DMS53 (cell line): ENCODE measurements at regions not wholly inside any gene's neighbourhood (a gene's known extent, or its start where the extent isn't known, plus 50 kb on each side); places are given as distances from the start of the nearest gene placed in this dataset.

Source experiments
- DNase-seq: peaks from one replicate; lab custom pipeline; 2025; lab: John Stamatoyannopoulos, UW

GRCh38 chr2:41695198-41696113 is 352.4 kb upstream of the PKDCC start:
- DNase-seq = no peak

- DNase-seq = no peak
These were observed 350.4 kb upstream of the PKDCC start for GRCh38 chr2:41697389-41697788.

- peak; percentile 36 for DNase-seq
These were observed 349.0 kb upstream of the PKDCC start for GRCh38 chr2:41698678-41699422.

- no peak for DNase-seq
These were observed 346.6 kb upstream of the PKDCC start for GRCh38 chr2:41701231-41701630.

GRCh38 chr2:41703123-41703522 is 344.7 kb upstream of the PKDCC start:
- no peak for DNase-seq

GRCh38 chr2:41705634-41706033 is 342.2 kb upstream of the PKDCC start:
- DNase-seq = no peak

- DNase-seq = no peak
These were observed 341.5 kb upstream of the PKDCC start for GRCh38 chr2:41706286-41706685.

GRCh38 chr2:41707790-41708451 is 339.9 kb upstream of the PKDCC start:
- DNase-seq = no peak

- DNase-seq = no peak
These were observed 337.9 kb upstream of the PKDCC start for GRCh38 chr2:41709702-41710599.

- DNase-seq = no peak
These were observed 336.9 kb upstream of the PKDCC start for GRCh38 chr2:41710944-41711343.

- DNase-seq = no peak
These were observed 336.1 kb upstream of the PKDCC start for GRCh38 chr2:41711736-41712135.

- peak; percentile 81 for DNase-seq
These were observed 331.3 kb upstream of the PKDCC start for GRCh38 chr2:41716497-41716896.

GRCh38 chr2:41717839-41718238 is 330.0 kb upstream of the PKDCC start:
- no peak for DNase-seq

GRCh38 chr2:41718705-41719104 is 329.1 kb upstream of the PKDCC start:
- DNase-seq = no peak

GRCh38 chr2:41719756-41720155 is 328.1 kb upstream of the PKDCC start:
- no peak for DNase-seq

GRCh38 chr2:41720331-41721251 is 327.2 kb upstream of the PKDCC start:
- no peak for DNase-seq

GRCh38 chr2:41722668-41723369 is 325.0 kb upstream of the PKDCC start:
- DNase-seq = no peak

GRCh38 chr2:41723526-41723925 is 324.3 kb upstream of the PKDCC start:
- DNase-seq = no peak

GRCh38 chr2:41724465-41724864 is 323.4 kb upstream of the PKDCC start:
- no peak for DNase-seq

GRCh38 chr2:41725901-41726300 is 321.9 kb upstream of the PKDCC start:
- DNase-seq = no peak
